Fibroblast of skin of back (primary cell): ENCODE measurements at regions not wholly inside any gene's neighbourhood (a gene's known extent, or its start where the extent isn't known, plus 50 kb on each side); places are given as distances from the start of the nearest gene placed in this dataset.
"Not testable (repeated sequence)": the region's sequence is repeated elsewhere in the genome, so short reads cannot be mapped to it uniquely, and the experiment has no call there.

ENCODE experiments used
- DNase-seq: peaks from one replicate; pipeline ENCODE4 v3.0.0-alpha.2; 2013

DNA sequence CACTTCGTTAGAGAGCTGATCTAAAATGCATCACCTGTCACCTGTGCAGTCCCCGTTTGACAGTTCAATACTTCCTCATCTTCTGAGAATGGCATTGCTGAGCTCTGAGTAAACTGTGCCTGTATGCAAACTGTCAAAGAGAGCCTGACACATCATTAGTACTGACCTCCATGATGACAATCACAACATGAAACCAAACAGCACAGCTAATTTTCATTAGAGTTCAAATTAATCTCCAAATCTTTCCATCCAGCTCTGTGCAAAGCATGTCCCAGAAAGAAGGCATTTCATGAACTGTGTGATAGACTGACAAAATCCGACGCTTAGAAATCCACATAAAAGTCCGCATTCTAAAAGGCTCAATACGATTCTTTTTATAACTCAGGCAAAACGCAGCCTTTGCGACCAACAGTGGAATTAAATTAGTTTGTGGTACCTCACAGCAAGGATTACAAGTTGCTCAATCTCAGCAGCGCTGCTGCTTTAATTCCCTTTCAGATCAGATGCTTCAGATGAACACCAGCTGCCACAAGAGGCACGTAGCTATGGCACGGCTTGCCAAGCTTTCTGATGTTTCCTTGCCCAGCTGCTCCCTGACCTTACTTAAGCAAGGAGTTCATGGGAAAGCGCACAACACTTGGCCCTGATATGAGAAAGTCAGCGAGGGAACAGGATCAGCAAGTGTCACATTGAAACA is 765.5 kb upstream of the PRMT6 start:
- DNase-seq = no peak

DNA sequence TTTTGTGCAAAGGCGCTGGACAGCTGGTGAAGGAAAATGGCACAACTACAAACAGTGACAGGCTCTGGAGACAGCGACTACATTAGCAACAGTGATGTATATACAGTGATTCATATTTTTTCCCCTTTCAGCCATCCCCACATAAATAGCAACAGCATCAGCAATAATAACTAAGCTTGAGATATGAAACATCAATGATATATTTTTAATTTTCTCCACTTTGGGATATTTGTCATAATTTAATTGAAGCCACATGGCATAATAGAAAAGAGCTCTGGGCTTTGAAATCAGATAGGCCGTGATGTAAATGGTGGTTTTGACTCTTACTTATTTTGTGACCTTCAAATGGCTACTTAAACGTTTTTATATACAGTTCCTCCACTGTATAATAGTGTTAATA is 764.3 kb upstream of the PRMT6 start:
- no peak for DNase-seq

DNA sequence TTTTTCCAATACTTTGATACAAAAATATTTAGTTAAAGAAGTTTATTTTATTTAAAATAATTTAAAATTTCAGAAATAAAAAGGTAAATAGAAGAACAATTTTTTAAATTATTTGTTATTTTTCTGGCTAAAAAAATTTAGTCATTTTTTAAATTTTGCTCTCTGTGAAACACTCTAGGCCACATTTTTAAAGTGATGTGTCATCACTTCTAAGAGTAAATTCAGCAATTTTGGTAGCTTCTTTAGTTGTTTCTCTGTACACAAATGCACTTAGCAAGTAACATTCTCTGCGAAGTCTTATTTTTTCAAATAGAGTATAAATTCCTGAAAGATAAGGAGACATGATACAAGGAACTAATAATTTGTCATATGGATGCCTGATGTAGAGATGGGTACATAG is 760.0 kb upstream of the PRMT6 start:
- DNase-seq = no peak

DNA sequence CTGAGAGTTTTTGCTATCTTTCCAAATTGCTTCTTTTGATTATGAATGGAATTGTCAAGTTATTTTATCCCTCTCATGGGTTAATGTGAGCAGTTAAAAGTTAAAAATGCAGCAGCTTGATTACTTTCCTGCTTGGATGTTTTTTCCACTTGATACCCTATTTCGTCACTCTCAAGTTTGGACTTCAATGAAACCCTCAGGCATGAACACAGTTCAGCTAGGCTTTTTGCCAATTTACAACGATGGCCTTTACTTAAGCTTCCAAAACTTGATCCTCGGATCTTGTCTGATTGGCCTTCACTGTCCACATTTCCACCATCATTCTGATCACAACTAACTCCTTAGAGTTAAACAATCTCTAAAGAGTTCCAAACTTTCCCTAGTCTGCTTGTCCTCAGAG is 752.4 kb upstream of the PRMT6 start:
- DNase-seq = no peak

DNA sequence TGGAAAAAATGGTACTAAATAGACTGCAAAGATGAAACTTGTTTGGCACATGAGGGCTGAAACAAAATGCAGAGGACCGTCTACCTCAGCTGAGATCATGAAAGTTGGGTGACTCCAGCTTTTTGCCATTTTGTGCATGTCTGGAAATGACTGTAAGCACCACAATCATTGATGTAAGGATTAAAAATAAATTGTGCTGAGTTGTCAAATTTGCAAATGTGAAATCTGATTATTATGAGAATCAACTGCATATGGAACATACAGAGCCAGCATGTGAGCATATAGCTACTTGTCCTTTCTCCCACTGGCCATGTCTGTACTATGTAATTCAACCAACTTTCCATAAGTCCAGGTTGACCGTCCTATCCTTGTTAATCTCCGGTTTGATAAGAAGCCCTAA is 736.9 kb upstream of the PRMT6 start:
- DNase-seq = no peak

DNA sequence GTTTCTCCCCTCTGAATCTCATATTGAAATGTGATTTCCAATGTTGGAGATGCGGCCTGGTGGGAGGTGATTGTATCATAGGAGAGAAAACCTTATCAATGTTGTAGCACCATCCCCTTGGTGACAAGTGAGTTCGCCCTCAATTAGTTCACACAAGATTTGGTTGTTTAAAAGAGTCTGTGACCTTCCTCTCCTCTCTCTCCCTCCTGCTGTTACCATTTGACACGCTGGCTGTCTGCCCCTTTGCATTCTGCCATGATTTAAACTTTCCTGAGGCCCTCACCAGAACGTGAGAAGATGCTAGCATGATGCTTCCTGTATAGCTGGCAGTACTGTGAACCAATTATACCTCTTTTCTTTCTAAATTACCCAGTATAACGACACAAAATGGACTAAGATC is 730.9 kb upstream of the PRMT6 start:
- no peak for DNase-seq

DNA sequence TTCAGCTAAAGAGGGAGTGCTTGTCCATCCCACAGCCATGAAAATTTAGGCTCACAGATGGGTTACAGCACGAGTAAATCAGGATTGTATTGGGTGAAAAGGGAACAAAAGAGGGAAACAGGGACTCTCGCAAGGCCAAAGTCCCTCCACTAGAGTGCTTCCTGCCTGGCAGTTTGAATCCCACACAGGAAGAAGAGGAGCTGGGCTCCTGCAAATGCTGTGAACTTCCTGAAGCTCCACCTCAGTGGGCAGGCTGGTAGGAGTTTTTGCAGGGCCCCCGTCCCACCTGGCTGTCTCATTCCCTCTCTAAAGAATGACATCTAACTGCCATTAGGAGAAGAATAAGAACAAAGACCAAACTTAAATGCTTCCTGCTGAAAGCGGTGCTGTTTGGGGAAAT is 712.0 kb upstream of the PRMT6 start:
- DNase-seq = no peak

DNA sequence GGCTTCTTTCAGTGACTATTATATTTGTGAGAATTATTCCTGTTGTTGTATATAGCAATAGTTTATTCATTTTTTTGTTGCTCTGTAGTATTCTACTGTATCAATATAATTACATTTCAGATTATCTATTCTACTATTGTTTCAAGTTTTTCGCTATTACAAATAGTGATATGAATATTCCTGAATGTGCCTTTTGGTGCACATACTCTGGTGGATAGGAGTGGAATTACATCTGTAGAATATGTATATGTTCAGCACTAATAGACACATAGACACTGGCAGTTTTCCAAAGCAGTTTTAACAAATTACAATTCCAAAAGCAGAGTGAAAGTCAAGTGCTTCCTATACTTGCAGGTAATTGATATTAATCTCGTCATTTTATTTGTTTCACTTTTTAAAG is 696.2 kb upstream of the PRMT6 start:
- no peak for DNase-seq

DNA sequence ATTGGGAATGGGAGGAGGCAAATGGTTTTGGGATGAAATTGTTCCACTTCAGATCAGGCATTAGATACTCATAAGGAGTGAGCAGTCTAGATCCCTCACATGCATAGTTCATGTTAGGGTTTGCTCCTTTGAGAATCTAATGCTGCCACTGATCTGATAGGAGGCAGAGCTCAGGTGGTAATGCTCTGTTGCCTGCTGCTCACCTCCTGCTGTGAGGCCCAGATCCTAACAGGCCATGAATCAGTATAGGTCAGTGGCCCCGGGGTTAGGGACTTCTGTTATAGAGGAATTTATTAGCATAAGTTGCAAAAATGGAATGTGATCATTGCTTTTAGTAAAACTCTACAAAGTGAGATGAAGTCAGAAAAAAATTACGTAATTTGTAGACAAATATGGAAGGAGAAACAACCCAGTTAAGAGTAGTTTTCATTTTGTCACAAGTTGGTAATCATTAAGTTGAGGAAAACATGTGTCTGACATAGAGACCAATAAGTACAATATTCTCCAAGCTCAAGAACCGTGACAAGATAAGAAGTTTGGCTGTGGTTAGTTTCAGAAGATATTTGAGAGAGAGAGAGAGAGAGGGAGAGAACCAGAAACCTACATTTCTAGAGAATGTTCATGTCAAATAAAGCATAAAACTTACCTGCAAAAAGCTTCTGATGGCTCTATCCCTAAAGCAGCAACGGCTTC is 689.7 kb upstream of the PRMT6 start:
- no peak for DNase-seq

DNA sequence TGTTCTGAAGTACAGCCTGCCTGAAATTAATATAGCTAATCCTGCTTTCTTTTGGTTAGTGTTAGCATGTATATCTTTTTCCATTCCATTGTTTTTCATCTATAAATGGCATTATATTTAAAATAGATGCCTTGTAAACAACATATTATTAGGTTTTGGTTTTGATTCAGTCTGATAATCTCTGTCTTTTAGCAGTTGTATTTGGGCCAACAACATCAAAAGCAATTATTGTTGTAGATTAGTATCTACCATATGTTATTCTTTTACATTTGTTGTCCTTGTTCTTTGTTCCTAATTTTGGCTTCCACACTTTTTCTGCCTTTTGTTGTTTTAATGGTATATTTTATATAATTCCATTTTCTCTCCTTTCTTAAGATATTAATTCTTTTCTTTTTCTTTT is 678.2 kb upstream of the PRMT6 start:
- no peak for DNase-seq

DNA sequence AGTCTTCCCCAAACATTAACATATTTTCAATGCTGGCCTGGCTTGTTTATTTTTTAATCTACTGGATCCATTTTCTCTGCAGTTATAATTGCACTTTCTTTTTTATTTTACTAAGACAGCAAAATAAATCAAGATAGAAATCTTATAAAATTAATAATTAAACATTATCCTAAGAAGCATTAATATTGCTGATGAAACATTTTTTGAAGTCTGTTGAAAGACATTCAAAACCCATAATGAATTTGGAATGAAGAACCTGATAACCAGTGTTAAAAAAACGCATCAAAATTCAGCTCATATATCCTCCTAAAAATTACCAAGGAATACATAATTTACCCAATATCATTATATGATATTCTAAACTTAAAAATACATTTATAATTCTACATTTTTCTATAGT is 675.7 kb upstream of the PRMT6 start:
- no peak for DNase-seq

DNA sequence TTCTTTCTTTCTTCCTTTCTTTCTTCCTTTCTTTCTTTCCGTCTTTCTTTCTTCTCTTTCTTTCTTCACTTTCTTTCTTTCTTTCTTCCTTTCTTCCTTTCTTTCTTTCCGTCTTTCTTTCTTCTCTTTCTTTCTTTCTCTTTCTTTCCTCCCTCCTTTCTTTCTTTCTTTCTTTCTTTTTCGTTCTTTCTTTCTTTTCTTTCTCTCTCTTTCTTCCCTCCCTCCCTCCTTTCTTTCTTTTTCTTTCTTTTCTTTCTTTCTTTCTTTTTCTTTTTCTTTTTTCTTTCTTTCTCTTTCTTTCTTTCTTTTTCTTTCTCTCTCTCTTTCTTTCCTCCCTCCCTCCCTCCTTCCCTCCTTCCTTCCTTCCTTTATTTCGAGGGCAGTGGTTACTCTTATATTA is 667.3 kb upstream of the PRMT6 start:
- DNase-seq = not testable (repeated sequence)

DNA sequence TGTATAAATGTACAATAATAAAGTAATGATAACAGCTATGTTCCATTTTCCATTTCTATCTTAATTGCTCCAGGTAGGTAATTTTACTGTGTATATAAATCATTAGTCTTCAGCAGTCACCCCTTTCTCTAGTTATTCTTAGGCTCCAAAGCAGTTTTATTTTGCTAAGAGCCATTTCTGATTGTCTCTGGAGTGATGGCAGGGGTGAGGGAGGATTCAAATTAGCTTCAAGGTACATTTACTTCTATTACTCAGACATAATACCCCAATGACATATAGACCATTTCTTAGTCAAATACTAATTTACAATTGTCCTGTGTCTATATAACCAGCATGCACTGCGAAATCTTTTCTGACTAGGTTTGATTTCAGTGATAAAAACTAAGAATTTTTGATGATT is 663.4 kb upstream of the PRMT6 start:
- DNase-seq = no peak

DNA sequence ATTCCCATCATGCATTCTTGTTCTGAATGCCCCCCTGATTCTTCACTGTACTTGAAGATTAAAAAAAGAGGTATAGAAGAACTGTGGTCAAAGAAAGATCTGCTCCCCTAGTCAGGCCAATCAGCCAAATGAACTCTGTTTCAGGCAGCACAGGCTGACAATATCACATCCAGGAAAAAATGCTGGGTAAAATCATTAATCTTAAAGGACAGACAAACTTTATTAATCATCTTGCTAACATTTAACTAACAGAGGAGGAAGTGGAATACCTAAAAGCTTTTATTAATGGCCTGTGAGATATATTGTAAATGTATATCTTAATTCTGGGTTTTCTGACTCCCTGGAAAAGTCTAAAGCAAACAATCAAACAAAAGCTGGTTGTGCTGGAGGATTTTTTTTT is 660.5 kb upstream of the PRMT6 start:
- DNase-seq = no peak

DNA sequence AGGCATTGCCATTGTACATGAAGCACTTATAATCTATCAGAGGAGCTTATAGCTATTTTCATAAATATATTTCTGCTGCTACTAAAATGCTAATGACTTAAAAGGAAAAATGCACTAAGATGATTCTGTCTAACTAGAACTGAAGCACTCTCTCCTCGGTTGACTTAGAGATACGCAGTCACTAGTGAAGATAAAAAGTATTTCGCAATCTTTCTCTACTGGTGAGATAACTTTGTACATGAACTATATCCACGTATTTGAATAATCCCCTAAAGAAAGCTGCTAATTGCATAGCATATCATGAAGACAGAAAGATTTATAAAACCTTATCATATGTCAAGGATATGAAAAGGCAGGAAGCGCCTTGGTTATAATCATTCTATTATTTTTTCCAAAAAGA is 658.1 kb upstream of the PRMT6 start:
- no peak for DNase-seq

DNA sequence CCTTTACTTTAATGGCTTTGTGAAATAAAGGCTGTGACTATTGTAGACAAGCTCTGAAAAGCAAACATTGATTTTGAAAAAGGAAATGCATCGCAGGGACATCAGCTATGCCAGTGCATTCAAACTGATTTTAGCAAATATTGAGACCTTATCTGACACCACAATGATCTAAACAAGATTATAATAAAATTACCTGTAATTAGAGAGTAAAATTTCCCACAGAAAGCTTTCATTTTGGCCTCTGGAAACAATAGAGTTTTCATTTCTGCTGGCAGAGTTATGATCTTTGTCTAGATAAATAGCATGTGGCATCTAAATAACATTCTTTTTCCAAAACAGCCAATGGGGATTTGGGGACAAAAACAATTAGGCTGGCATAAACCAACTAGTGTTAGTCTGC is 650.4 kb upstream of the PRMT6 start:
- no peak for DNase-seq

DNA sequence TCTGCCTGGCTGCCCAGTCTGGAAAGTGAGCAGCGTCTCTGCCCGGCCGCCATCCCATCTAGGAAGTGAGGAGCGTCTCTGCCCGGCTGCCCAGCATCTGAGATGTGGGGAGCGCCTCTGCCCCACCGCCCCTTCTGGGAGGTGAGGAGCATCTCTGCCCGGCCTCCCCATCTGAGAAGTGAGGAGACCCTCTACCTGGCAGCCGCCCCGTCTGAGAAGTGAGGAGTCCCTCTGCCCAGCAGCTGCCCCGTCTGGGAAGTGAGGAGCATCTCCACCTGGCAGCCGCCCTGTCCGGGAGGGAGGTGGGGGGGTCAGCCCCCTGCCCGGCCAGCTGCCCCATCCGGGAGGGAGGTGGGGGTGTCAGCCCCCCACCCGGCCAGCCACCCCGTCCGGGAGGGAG is 644.2 kb upstream of the PRMT6 start:
- DNase-seq = not testable (repeated sequence)

DNA sequence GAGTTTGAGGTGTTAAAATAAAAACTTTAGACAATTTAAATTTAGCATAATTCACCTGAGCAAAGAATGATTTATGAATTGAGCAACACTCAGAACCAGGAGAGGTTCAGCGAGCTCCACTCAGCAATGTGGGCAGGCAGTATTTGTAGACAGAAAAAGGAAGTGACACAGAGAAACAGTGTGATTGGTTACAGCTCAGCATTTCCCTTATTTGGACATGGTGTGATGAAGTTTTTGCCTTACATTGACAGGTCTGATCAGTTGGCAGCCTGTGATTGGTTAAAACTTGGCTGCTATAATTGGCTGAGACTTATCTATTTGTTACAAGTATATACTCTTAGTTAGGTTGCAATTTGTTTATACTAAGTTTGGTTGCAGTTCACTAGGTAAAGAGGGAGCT is 621.2 kb upstream of the PRMT6 start:
- no peak for DNase-seq

DNA sequence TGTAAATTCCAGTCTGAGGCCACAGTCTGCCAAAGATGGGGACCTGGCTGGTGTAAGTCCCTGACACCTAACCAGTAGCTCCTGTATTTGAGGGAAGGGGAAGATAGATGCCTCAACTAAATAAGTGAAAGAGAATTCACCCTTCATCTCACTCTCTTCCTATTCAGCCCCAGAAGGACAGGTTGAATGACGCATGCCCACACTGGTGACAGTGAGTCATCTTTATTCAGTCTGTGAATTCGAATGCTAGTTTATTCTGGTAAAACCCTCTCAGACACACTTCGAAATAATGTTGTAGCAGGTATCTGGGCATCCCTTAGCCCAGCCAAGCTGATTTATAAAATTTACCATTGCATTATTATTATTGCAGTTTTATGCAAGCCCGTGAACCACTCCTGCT is 617.0 kb upstream of the PRMT6 start:
- no peak for DNase-seq

DNA sequence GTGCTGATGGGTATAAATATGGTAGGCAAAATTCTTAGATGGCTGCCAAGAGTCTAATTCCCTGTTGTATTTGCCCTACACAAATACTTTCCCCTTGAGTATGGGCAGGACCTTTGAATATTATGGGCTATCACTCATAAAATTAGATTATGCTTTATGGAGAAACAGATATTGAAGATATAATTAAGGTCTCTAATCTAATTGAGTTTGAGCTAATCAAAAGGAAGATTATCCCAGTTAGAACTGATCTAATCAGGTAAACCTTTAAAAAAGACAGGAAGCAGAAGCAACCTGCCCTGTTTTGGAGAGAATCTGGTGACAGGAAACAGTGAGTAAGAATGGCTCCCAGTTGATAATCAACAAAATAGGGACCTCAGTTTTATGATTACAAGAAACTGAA is 609.0 kb upstream of the PRMT6 start:
- DNase-seq = no peak

DNA sequence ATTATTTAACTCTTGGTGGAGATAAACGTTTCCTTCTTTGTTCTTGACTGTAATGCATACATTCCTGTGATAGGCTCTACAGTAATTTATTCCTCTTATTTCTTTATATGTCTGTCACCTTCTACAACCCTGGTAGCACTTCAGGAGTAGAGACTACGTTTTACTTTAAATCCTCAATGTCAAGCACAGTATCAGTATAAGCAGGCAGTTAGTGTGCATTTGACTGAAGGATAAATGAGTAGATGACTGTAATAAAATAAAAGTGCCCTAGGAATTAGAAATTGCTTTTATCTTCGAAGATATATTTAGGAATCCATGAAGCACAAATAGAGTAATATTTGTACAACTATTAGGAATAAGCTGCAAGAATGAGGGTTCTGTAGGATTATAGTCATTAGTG is 599.6 kb upstream of the PRMT6 start:
- DNase-seq = no peak

DNA sequence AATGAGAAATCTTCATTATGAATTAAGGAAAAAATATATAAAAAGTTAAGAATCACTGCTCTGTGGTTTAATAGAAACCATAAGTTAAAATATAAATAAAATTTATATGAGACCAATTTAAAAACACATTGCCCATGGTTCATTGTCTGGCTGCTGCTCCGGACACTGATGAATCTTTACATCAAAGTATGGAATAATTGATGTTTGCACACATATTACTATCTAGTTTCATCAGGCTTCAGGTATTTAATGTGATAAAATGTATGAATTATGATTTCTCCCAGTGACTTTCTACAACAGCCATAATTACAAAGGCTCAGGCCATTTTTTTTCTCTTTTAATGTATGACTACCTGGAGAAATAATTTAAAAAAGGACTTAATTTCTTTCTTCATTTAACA is 599.1 kb upstream of the PRMT6 start:
- DNase-seq = no peak

DNA sequence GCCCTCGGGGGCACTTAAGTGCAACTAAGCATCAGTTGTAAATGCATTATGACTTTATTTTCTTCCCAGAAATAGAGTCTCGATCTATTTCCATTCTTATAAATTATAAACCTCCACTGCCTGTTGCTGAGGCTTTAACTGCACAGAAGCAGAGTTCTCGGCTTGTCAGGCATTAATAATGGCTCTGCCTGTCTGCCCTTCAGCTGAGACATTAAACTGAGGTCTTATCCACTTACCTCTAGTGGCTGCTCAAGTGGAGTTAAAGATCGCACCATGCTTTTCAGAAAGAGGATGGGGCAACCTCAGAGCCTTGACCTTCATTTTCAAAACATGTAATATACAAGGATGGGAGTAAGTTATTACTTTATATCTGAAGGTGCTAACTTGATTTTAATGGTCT is 597.6 kb upstream of the PRMT6 start:
- no peak for DNase-seq

DNA sequence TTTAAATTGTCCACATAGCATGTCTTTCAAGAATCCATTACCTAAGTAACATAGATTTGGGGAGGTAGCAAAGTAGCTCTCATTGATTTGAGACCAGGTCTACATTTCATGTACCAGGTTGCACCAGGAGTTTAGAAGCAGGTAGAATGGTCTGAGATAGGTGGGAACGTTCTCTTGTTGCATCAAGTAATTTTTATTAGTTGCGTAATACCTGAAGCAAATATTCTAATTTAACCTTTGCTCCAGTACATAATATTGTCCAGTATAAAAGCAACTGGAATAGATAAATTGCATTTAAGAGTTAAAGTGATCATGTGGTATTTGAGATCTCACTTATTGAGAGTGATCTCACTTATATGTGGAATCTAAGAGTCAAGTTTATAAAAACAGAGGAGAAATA is 597.1 kb upstream of the PRMT6 start:
- no peak for DNase-seq

DNA sequence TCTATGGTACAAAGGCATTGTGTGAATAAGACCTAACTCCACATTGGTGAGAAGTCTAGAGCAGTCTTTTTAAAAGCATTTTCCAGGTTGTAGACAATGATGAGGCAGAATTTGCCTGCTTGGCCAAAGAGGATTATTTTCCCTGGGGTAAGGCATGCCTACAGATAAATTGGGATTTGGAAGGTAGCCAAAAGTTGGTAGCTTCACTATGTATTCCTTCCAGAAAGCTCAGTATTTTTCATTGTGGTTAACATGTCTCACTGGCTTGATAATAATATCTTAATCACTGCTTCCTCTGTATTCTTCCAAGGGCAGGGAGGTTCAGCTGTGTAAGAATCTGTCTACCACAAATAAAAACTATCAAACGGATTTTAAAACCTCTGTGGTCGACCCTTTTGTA is 590.8 kb upstream of the PRMT6 start:
- DNase-seq = peak; percentile 30
